Activated CD4-positive, alpha-beta memory T cell treated with anti-CD3 and anti-CD28 coated beads, Interleukin-2, amount 10 ng/mL, durations not matched to agents 7 days and 5 days (primary cell): ENCODE measurements at regions not wholly inside any gene's neighbourhood (a gene's known extent, or its start where the extent isn't known, plus 50 kb on each side); places are given as distances from the start of the nearest gene placed in this dataset.

ENCODE experiments used
- CTCF ChIA-PET: fragments of 350-600 bp; sonication (Branson Sonifier 250); formaldehyde crosslinking; loops from one replicate; lab custom pipeline; 2021; ENCODE audit warnings: antibody characterized with exemption, inconsistent platforms; lab: Charles Lee
- POLR2A ChIA-PET: fragments of 350-600 bp; sonication (Branson Sonifier 250); formaldehyde crosslinking; loops from one replicate; lab custom pipeline; 2021; ENCODE audit warnings: antibody characterized with exemption; lab: Charles Lee
- DNase-seq: peaks from one replicate; pipeline ENCODE4 v3.0.0-alpha.2; 2020
- H3K27ac Mint-ChIP-seq: one replicate; pipeline ENCODE4 v1.8.0; 2021; ENCODE audit warnings: mild to moderate bottlenecking, mixed read lengths
- H3K27me3 Mint-ChIP-seq: one replicate; pipeline ENCODE4 v1.8.0; 2021; ENCODE audit warnings: mixed read lengths
- H3K36me3 Mint-ChIP-seq: one replicate; pipeline ENCODE4 v1.8.0; 2021; ENCODE audit warnings: low read depth, mixed read lengths
- H3K4me1 Mint-ChIP-seq: one replicate; pipeline ENCODE4 v1.8.0; 2021; ENCODE audit warnings: mixed read lengths
- H3K4me3 Mint-ChIP-seq: one replicate; pipeline ENCODE4 v1.8.0; 2021; ENCODE audit warnings: mild to moderate bottlenecking, mixed read lengths
- H3K9me3 Mint-ChIP-seq: one replicate; pipeline ENCODE4 v1.8.0; 2021; ENCODE audit warnings: mixed read lengths

DNA sequence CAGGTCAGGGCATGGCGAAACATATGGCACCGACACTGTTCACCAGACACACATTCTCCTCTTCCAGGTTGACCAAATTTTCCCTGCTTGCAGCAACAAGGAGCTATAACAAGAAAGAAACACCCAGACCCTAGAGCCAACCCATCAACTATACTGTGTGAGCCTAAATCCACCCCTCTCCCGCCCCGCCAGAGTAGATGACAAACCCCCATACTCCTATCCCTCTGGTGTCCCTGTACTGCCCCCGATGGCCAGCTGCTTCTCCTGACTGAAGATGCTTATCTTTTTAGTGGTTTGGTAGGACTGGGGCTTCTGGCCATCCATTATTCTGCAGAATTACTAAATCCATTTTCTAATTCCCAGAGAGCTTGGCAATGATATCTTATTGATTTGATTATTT is 70.1 kb upstream of the EEPD1 start:
- H3K27ac Mint-ChIP-seq = no peak overlapping the region
- POLR2A ChIA-PET = no interaction called here
- no peaks in the 10 kb centered on the region for H3K4me1 Mint-ChIP-seq
- CTCF ChIA-PET = interaction anchor here (0.7 to 0.8 kb wide), 2 partner anchors 236 to 1601 kb away, joined by 3 to 4 read pairs; partner anchors contain the start of gene GPR141
- no peak overlapping the region for H3K4me3 Mint-ChIP-seq
- H3K27me3 Mint-ChIP-seq = no peaks in the 10 kb centered on the region
- no peaks in the 10 kb centered on the region for H3K36me3 Mint-ChIP-seq
- no peak for DNase-seq
- H3K9me3 Mint-ChIP-seq = no peaks in the 10 kb centered on the region

DNA sequence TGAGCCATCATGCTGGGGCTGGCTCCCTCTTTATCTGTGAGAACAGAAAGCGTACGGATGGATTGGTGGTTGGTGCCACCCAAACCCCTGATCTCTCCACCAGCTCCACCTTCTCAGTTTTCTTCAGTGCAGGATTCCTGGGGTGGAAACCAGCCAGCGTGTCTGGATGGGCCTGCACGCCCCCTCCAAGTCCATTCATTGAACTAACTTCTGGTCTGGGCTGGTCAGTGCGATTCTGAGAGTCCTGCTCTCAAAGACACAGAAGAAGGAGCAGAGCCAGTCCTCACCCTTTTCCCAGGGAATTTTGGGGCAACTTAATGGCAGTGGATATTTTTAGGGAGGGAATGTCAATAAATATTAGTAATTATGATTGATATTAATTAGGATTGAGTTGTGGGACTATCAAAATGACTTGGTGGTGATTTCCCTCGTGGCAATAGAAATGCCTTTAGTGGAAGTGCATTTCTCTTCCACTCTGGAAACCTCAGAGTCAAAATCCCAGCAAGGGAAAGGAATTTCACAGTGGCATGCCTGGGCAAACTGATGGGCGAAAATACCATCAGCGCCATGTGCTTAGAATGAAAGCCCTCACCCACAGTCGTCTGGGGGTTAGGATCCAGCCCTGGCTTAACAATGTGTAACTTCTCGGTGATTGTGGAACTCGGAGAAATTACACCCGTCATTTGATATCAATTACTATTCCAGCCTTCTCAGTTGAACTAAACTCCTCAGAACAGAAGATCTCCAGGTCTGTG is 69.3 kb upstream of the EEPD1 start:
- ChIA-PET POLR2A (no interaction called here), CTCF (no interaction called here)
- H3K4me3 Mint-ChIP-seq = no peak overlapping the region
- H3K4me1 Mint-ChIP-seq = no peaks in the 10 kb centered on the region
- H3K9me3 Mint-ChIP-seq = no peaks in the 10 kb centered on the region
- DNase-seq = no peak
- no peaks in the 10 kb centered on the region for H3K36me3 Mint-ChIP-seq
- H3K27ac Mint-ChIP-seq = no peak overlapping the region
- no peaks in the 10 kb centered on the region for H3K27me3 Mint-ChIP-seq

DNA sequence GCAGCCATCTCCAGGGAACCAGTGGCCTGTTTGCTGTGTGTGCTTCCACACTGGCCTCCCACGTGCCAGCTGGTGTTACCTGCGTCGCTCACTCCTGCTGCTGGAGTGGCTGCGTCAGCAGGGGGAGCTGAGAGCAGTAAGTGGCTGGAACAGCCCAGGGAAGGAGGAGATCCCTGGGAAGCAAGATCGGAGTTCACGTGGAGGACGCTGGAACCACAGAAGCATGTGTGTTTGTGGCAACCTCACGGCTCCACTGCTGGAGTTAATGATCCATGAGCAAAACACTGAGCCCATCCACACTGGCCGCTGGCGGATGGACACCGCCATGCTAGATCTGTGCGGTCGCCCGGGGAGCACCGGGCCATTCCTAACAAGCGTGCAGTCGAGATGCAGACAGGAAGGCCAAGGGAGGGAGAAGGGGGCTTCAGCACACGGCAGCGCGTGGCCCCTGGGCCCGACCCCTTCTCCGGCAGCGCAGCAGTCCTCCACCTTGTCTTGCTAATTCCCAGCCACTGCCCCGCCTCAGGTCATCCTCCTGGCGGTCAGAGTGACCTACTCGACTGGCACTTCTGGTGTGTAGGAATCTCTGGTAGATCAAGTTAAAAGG is 68.5 kb upstream of the EEPD1 start:
- ChIA-PET CTCF (no interaction called here), POLR2A (no interaction called here)

DNA sequence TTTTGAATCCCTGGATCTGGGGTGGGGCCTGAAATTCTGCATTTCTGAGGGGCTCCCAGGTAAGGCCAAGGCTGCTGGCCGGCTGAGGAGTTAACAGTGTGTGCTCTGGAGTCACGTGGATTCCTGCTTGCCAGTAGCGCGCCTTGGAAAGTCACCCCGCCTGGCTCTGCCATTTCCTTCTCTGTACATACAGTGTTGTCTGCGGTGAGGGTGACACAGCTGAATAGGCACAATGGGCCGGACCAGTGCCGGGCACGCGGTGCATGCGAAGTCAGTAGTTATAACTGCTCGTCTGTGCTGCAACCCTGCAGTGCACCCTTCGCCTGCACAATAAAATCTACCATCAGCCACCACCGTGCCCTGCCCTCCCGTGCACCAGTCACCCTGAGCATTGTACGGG is 68.0 kb upstream of the EEPD1 start:
- no peak for DNase-seq

More for the DNA sequence above, 68.5 kb upstream of the EEPD1 start:
- DNase-seq = no peak
- no peaks in the 10 kb centered on the region for H3K9me3 Mint-ChIP-seq
- H3K36me3 Mint-ChIP-seq = no peaks in the 10 kb centered on the region
- no peak overlapping the region for H3K27ac Mint-ChIP-seq
- no peaks in the 10 kb centered on the region for H3K27me3 Mint-ChIP-seq
- H3K4me1 Mint-ChIP-seq = no peaks in the 10 kb centered on the region
- no peak overlapping the region for H3K4me3 Mint-ChIP-seq

DNA sequence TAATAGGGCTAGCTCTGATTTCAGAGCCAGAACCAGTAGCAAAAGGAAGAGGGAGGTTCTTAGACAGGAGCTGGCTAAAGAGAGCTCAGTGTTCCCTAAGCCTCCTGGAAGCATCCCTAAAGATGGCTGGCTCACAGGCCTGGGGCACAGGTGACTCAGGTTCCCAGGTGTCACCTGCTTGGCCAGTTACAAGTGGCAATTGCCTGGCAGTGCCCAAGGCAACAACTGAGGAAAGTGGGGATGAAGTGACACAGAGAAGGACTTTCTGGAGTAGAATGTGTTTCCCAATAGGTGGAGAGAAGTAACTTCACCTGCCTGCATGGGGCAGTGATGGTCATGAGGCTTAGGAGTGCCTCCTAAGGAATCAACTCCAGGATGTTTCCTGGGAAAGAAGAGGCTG is 66.5 kb upstream of the EEPD1 start:
- H3K27ac Mint-ChIP-seq = no peak overlapping the region
- POLR2A ChIA-PET = no interaction called here
- DNase-seq = no peak
- no peaks in the 10 kb centered on the region for H3K27me3 Mint-ChIP-seq
- H3K4me3 Mint-ChIP-seq = no peak overlapping the region
- no peaks in the 10 kb centered on the region for H3K4me1 Mint-ChIP-seq
- H3K9me3 Mint-ChIP-seq = no peaks in the 10 kb centered on the region
- CTCF ChIA-PET = no interaction called here
- H3K36me3 Mint-ChIP-seq = no peaks in the 10 kb centered on the region

More for the DNA sequence above, 68.0 kb upstream of the EEPD1 start:
- ChIA-PET POLR2A (no interaction called here), CTCF (no interaction called here)
- Mint-ChIP-seq H3K27ac (no peak overlapping the region), H3K27me3 (no peaks in the 10 kb centered on the region), H3K4me1 (no peaks in the 10 kb centered on the region), H3K4me3 (no peak overlapping the region), H3K36me3 (no peaks in the 10 kb centered on the region), H3K9me3 (no peaks in the 10 kb centered on the region)

- Mint-ChIP-seq H3K36me3 (no peaks in the 10 kb centered on the region), H3K27ac (no peak overlapping the region), H3K4me3 (no peak overlapping the region), H3K4me1 (no peaks in the 10 kb centered on the region), H3K9me3 (no peaks in the 10 kb centered on the region), H3K27me3 (no peaks in the 10 kb centered on the region)
- ChIA-PET CTCF (no interaction called here), POLR2A (no interaction called here)
- no peak for DNase-seq
Measured at GRCh38 chr7:36088553-36088952, 64.5 kb upstream of the EEPD1 start.

DNA sequence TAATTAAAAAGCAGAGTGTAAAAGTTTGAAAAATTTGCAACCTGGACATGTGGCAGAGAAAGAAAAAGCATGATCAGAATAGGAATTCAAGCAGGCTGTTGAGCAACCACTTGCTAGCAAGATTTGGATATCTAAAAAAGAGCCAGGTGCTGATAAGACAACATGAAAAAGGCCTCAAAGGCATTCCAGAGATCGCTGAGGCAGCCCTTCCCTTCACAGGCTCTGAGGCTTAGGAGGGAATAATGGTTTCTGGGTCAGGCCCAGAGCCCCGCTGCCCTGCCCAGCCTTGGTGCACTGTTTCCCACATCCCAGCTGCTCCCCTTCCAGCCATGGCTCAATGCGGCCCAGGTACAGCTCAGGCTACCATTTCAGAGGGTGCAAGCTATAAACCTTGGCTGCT is 64.1 kb upstream of the EEPD1 start:
- Mint-ChIP-seq H3K4me1 (no peaks in the 10 kb centered on the region), H3K4me3 (no peak overlapping the region), H3K27ac (no peak overlapping the region), H3K36me3 (no peaks in the 10 kb centered on the region), H3K9me3 (no peaks in the 10 kb centered on the region), H3K27me3 (no peaks in the 10 kb centered on the region)
- ChIA-PET POLR2A (no interaction called here), CTCF (no interaction called here)
- no peak for DNase-seq

GRCh38 chr7:36090976-36091873 is 61.8 kb upstream of the EEPD1 start:
- H3K4me3 Mint-ChIP-seq = no peak overlapping the region
- H3K27ac Mint-ChIP-seq = no peak overlapping the region
- no peaks in the 10 kb centered on the region for H3K27me3 Mint-ChIP-seq
- no peaks in the 10 kb centered on the region for H3K4me1 Mint-ChIP-seq
- H3K36me3 Mint-ChIP-seq = no peaks in the 10 kb centered on the region
- ChIA-PET POLR2A (no interaction called here), CTCF (no interaction called here)
- no peak for DNase-seq
- H3K9me3 Mint-ChIP-seq = no peaks in the 10 kb centered on the region

DNA sequence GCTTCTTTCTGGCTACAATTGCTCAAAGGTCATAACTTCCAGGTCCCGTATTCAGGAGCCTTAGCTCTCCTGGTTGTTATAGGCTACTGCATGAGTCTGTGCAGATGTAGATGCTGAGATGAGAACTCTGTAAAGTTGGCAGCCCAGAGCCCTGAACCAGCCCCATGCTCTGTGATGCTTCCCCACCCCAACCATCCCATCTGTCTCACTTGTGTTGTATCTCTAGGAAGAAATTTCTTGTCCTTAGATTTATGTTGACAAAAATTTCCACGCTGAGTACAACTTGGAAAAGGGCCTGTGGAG is 61.2 kb upstream of the EEPD1 start:
- ChIA-PET POLR2A (no interaction called here), CTCF (no interaction called here)
- no peak for DNase-seq
- Mint-ChIP-seq H3K4me3 (no peak overlapping the region), H3K4me1 (no peaks in the 10 kb centered on the region), H3K27ac (no peak overlapping the region), H3K27me3 (no peaks in the 10 kb centered on the region), H3K36me3 (no peaks in the 10 kb centered on the region), H3K9me3 (no peaks in the 10 kb centered on the region)

GRCh38 chr7:36092221-36092771 is 60.8 kb upstream of the EEPD1 start:
- CTCF ChIA-PET = no interaction called here
- no peak overlapping the region for H3K27ac Mint-ChIP-seq
- POLR2A ChIA-PET = no interaction called here

GRCh38 chr7:36096460-36097095 is 56.5 kb upstream of the EEPD1 start:
- Mint-ChIP-seq H3K4me3 (no peak overlapping the region), H3K36me3 (no peaks in the 10 kb centered on the region), H3K27me3 (peaks cover 1% of the 10 kb centered on the region), H3K4me1 (no peaks in the 10 kb centered on the region), H3K9me3 (peaks cover 3% of the 10 kb centered on the region), H3K27ac (no peak overlapping the region)
- no peak for DNase-seq
- CTCF ChIA-PET = no interaction called here
- POLR2A ChIA-PET = no interaction called here

More at GRCh38 chr7:36092221-36092771, 60.8 kb upstream of the EEPD1 start:
- Mint-ChIP-seq H3K9me3 (no peaks in the 10 kb centered on the region), H3K4me3 (no peak overlapping the region), H3K4me1 (no peaks in the 10 kb centered on the region), H3K36me3 (no peaks in the 10 kb centered on the region), H3K27me3 (no peaks in the 10 kb centered on the region)
- no peak for DNase-seq

- peaks cover 1% of the 10 kb centered on the region for H3K27me3 Mint-ChIP-seq
- CTCF ChIA-PET = no interaction called here
- peaks cover 3% of the 10 kb centered on the region for H3K9me3 Mint-ChIP-seq
Measured at GRCh38 chr7:36098096-36098495, 55.0 kb upstream of the EEPD1 start.

DNA sequence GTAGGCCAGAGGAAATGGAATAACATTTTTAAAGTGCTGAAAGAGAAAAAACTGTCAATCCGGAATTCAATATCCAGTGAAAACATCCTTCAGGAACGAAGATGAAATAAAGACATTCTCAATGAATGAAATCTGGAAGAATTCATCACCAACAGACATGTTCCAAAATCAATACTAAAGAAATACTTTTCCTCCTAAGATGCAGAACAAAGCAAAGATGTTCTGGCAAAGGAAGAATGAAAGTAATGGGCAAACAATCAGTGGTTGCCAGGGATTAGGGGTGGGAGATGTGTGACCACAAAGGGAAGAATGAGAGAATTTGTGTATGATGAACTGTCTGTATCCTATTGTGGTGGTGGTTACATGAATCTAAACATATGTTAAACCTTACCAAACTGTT is 52.8 kb upstream of the EEPD1 start:
- Mint-ChIP-seq H3K4me1 (no peaks in the 10 kb centered on the region), H3K4me3 (no peak overlapping the region), H3K27ac (no peak overlapping the region), H3K27me3 (peaks cover 6% of the 10 kb centered on the region), H3K36me3 (no peaks in the 10 kb centered on the region), H3K9me3 (peaks cover 3% of the 10 kb centered on the region)
- CTCF ChIA-PET = no interaction called here
- DNase-seq = no peak
- POLR2A ChIA-PET = no interaction called here

More at GRCh38 chr7:36098096-36098495, 55.0 kb upstream of the EEPD1 start:
- DNase-seq = no peak
- POLR2A ChIA-PET = no interaction called here
- Mint-ChIP-seq H3K4me3 (no peak overlapping the region), H3K36me3 (no peaks in the 10 kb centered on the region), H3K4me1 (no peaks in the 10 kb centered on the region), H3K27ac (no peak overlapping the region)
